Testis (tissue), 2 donors: ENCODE measurements at regions not wholly inside any gene's neighbourhood (a gene's known extent, or its start where the extent isn't known, plus 50 kb on each side); places are given as distances from the start of the nearest gene placed in this dataset.

Experiments used
- CTCF ChIP-seq, 3 experiments: fragments of 450-650 bp in 2 of 3; fragments of 200-600 bp in 1 of 3; sonication (generic) in 1 of 3; IDR thresholded peaks; one replicate each; pipeline ENCODE4 v1.5.1; 2016 to 2019; ENCODE audit warnings: antibody characterized with exemption in 3 of 3, mild to moderate bottlenecking in 2 of 3, moderate library complexity in 1 of 3
- POLR2A ChIP-seq: fragments of 450-650 bp; IDR thresholded peaks from one replicate; pipeline ENCODE4 v1.6.1; 2017; ENCODE audit warnings: antibody characterized with exemption, mild to moderate bottlenecking, moderate library complexity

DNA sequence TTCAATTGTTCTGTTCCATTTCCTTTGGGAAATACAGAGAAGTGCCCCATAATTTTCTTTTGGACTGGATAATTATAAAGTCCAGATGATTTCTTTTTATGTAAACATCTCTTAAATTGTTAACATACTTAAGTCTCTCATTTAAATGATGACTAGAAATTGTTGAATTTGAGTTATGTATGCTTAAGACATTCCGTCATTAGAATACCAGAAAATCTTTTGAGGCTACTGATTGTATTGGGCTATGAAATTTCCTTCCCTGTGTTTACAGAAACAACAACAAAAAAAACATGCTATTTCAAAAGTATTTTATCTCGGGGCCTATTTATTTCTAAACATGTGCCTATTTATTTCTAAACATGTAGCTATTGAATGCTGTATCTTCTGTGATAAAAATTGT is 125.4 kb downstream of the SH3BGRL2 start:
- TF ChIP-seq CTCF (IDR thresholded peaks at IDR 0.05) (no peak), POLR2A (no peak)
